ENCODE measurements at regions not wholly inside any gene's neighbourhood (a gene's known extent, or its start where the extent isn't known, plus 50 kb on each side); places are given as distances from the start of the nearest gene placed in this dataset.

DNA sequence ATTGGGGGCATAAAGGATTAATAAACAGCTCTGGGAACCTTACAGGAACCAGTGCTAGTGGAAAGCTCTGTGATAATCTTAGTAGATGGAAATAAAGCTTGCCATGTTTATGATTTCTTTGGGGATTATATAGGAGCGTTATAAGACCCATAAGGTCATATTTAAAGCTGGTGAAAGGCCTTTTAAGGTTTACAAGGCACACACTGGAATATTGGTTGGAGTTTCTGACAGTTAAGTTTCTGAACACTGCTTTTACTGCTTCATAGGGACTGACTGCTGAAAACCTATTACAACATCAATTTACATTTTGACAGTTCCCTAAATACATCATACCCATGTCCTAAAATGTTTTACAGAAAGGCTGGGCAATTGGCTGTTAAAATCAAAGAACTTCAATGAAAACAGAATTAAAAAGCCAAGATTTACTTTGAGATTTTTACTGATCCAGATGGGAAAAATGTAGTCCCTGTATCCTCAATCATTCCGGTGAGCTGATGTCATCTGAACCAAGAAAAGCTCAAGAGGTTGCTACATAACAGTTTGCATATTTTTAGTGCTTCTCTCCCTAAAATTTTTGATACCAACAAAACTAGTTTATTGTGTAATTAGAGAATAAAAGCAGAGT is 153.7 kb upstream of the IGF1 start:
- TF ChIP-seq POLR2AphosphoS5 (IDR thresholded peaks at IDR 0.05) (no peak), POLR2A (IDR thresholded peaks at IDR 0.05) (no peak), EP300 (IDR thresholded peaks at IDR 0.05; ENCODE audit: low read depth) (no peak)
- TF ChIP-seq, protein P1, sequence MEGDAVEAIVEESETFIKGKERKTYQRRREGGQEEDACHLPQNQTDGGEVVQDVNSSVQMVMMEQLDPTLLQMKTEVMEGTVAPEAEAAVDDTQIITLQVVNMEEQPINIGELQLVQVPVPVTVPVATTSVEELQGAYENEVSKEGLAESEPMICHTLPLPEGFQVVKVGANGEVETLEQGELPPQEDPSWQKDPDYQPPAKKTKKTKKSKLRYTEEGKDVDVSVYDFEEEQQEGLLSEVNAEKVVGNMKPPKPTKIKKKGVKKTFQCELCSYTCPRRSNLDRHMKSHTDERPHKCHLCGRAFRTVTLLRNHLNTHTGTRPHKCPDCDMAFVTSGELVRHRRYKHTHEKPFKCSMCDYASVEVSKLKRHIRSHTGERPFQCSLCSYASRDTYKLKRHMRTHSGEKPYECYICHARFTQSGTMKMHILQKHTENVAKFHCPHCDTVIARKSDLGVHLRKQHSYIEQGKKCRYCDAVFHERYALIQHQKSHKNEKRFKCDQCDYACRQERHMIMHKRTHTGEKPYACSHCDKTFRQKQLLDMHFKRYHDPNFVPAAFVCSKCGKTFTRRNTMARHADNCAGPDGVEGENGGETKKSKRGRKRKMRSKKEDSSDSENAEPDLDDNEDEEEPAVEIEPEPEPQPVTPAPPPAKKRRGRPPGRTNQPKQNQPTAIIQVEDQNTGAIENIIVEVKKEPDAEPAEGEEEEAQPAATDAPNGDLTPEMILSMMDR (IDR thresholded peaks at IDR 0.05): no peak
